Daoy (cell line): ENCODE measurements at regions not wholly inside any gene's neighbourhood (a gene's known extent, or its start where the extent isn't known, plus 50 kb on each side); places are given as distances from the start of the nearest gene placed in this dataset.

Source experiments
- DNase-seq: peaks from one replicate; pipeline ENCODE4 v3.0.0-alpha.2; 2015; ENCODE audit warnings: low read depth

- no peak for DNase-seq
Measured at GRCh38 chr2:14684516-14684915, 52.0 kb downstream of the LRATD1 start.

DNA sequence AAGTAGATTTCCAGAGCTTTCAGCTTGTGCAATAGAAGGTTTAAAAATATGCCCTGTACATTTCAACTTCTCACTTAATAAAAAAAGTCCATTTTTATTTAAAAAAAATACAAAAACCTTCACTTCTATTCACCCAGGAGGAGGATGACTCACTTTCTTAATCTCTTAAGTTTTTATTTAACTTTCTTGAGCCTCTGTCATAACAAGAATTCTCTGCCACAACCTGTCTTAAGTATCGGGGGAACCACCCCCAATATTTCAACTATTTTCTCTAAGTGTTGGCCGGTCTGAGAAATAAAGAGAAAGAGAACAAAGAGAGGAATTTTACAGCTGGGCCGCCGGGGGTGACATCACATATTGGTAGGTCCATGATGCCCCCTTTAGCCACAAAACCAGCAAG, 58.4 kb downstream of the LRATD1 start:
- no peak for DNase-seq

GRCh38 chr2:14693874-14694273, 61.4 kb downstream of the LRATD1 start:
- no peak for DNase-seq

- no peak for DNase-seq
Measured at GRCh38 chr2:14700753-14701152, 68.2 kb downstream of the LRATD1 start.

DNA sequence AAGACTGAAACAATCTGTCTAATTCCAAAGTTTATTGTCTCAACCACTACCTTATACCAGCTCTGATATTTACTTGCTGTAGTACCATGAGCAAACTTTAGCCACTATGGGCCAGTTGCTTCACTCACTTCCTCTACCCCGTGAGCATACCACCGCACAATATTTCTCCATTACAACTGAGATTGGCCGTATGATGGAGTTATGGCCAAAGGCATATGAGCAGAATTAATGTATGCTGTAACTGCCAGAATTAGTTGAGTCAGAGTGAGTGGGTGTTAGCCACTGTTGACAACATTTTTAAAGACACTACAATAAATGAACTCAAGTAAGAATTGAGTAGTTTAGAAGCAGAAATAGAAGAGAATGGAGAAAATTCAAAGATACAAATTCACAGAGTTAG, 69.7 kb downstream of the LRATD1 start:
- no peak for DNase-seq

DNA sequence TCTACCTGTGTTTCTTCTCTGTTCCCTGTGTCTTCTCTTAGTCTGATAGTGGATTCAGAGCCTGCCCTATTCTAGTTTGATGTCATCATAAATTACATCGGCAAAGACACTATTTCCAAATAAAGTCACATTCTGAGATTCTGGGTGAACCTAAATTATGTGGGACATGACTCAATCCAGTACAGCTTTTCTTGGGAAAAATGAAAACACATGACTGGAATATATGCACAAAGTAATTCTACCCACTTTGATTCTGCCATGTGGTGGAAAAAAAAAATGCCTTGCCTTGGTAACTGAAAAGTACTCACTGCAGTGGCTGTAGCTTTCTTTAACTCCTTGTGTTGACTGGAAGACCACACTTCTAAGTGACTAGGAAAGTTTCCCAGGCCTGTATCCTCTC, 73.7 kb downstream of the LRATD1 start:
- DNase-seq = no peak

DNA sequence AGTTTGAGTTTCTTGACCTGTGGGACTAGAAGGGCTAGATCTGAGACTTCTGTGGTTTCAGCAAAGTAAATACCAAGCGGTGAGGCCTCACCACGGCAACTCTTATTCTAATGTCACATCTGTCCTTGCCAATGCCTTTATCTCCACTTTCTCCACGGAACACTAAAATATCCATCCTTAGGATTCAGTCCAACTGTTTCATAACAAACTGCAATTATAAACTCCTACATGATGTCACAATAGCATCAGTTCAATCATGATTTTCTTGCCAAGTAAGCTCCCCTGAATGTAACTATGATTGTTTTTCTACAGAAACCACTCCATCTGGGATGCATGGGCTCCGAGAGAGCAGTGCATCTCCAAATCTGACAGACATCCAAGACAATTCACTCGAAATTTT, 79.6 kb downstream of the LRATD1 start:
- DNase-seq = no peak

DNA sequence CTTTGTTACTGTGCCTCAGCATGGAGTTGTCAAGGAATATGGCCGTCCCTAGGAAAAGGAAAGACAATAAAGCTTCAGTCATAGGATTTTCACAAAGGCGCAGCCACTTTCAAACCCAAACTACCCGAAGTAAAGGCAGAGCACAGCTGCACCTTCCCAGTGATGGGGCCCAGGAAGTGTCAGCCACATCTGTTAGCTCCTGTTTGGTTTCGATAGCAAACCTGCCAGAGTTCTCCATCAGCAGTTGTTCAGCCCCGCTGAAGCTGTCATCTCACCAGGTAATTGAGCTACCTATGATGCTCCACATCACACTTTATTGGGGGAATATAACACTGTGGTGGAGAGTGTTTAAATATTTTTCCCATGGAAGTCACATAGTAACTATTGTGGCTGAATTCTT, 80.7 kb downstream of the LRATD1 start:
- no peak for DNase-seq

DNA sequence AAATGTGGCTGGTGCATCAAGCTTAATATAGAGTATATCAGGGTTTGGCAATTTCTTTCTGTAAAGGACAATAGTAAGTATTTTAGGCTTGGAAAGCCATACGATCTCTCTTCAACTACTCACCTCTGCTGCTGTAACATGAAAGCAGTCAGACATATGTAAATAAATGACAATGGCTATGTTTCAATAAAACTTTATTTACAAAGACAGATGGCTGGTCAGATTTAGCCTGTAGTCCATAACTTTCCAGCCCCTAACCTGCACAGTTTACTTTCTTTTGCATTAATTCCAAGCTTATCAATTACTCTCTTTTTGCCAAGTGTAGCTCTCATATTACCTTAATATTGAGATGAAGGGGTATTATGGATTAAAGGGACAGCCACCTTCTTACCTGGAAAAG, 83.1 kb downstream of the LRATD1 start:
- DNase-seq = no peak

GRCh38 chr2:14716319-14716718, 83.8 kb downstream of the LRATD1 start:
- DNase-seq = no peak

DNA sequence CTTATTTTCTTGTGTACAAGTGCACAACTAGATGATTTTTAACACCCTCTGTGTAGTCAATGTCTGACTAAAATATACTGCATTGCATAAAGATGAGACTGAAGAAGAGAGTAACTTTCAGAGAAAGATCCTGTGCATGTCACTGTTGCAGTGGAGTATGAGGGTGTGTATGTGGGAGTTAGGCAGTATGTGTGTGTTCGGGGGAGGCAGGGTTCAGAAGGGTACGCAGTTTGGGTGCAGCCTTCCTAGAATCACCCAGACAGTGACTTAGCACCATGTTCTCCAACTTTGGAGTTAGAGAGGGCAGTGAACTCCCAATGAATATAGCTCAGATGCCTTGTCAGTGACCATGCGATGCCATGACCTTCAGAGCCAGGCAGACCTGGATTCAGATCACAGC, 84.6 kb downstream of the LRATD1 start:
- DNase-seq = no peak

DNA sequence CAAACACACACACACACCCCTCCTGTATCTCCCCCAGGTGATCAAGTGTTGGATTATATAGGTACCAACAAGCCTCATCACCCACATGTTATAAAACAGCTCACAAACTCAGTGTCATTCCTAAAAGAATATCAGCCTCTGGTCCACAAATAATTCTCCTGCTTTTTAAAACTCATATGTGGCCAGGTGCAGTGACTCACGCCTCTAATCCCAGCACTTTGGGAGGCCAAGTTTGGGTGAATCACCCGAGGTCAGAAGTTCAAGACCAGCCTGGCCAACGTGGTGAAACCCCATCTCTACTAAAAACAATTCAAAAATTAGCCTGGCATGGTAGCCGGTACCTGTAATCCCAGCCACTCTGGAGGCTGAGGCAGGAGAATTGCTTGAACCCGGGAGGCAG, 87.8 kb downstream of the LRATD1 start:
- DNase-seq = no peak

GRCh38 chr2:14720739-14721138, 88.2 kb downstream of the LRATD1 start:
- no peak for DNase-seq

GRCh38 chr2:14722904-14723570, 90.5 kb downstream of the LRATD1 start:
- no peak for DNase-seq

GRCh38 chr2:14723684-14724083, 91.2 kb downstream of the LRATD1 start:
- no peak for DNase-seq

DNA sequence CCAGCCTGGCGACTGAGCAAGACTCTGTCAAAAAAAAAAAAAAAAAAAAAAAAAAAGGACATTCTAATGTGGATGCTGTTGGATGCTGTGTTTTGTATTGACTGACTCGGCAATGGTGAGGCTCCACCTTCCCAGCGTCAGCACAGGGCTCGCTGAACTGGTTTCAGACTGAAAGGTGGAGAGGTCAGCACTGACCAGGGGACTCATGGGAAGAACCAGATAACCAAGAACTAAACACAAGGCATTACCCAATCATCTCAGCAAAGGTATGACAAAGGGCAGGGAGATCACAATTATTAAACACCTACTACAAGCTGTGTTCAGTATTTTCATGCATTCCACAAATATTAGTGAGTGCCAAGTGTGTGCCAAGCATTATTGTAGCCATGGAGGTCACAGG, 103.2 kb downstream of the LRATD1 start:
- DNase-seq = no peak

GRCh38 chr2:14737201-14737600, 104.7 kb downstream of the LRATD1 start:
- DNase-seq = no peak

- no peak for DNase-seq
Measured at GRCh38 chr2:14743861-14744260, 111.3 kb downstream of the LRATD1 start.

- no peak for DNase-seq
Measured at GRCh38 chr2:14745288-14746076, 113.0 kb downstream of the LRATD1 start.

- no peak for DNase-seq
Measured at GRCh38 chr2:14746133-14746532, 113.6 kb downstream of the LRATD1 start.

DNA sequence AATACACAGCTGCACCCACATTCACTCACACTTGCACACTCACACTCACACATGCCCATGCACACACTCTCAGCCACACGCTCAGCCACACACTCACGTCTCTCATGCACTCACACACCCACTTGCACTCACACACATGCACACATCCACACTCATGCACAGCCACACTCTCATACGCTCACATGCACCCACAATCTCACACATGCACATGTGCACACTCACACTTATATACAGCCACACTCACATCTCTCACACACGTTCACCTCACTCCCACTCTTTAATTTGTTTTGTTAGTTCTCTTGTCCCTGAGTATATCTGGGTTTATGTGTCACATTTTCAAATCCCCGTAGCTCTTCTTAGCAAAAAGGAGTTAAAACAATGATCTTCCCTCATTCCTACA, 114.9 kb downstream of the LRATD1 start:
- DNase-seq = no peak

GRCh38 chr2:14749884-14750283, 117.4 kb downstream of the LRATD1 start:
- DNase-seq = no peak

GRCh38 chr2:14750433-14750832, 117.9 kb downstream of the LRATD1 start:
- DNase-seq = no peak

DNA sequence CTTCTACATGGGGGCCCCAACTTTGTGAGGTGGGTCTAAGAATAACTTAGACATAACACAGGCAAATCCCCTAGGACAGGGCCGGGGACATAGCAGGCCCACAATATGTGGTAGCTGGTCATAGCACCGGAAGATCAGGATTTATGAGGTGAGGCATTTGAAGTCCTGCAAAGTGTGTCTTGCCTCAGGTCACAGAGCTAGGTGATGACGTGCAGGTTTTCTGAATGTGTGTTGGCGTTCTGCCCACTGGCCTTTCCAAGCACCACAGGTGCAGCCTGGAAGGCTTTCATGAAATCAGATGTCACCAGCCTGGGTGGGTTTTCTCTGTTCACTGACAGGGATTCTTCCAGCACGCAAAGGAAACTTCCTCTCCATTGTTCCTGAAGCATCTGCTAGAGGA, 119.1 kb downstream of the LRATD1 start:
- DNase-seq = no peak
